ENCODE measurements at regions not wholly inside any gene's neighbourhood (a gene's known extent, or its start where the extent isn't known, plus 50 kb on each side); places are given as distances from the start of the nearest gene placed in this dataset.

DNA sequence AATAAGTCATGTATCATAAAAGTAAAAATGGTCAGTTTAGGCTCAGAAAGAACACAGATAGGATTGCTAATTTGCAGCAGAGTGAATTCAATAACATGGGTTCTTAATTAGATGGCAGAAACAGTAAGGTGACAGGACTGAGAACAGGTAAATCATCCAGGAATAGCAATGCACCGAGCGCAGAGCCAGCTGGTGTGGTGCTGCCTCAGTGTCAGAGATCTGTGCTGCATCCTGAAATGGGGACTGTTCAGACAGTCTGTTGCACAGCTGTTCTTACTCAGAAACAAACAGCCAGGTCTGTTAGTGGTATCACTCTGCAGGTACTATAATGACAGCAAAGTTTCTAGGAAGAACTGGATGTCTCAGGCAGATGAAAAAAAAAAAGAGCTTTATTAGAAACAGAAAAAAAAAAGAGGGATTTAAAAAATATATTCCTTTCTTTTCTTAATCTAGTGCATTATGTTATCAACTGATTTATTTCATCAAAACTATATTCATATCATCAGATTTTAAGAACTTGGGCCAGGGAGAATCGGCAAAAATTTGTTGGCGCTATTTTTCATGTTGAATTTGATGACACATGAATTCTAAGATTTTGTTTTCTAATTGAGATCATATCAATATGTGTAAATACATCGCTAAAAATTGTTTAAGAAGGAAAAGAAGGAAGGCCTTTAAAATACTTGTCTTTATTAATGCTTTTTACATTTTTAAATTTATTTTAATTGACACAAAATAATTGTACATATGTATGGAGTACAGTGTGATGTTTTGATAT is 501.8 kb downstream of the PRKD1 start:
- TF ChIP-seq BACH2 (CRISPR knock-in tag; IDR thresholded peaks at IDR 0.05; ENCODE audit: borderline replicate concordance) (no peak), ESRRG (CRISPR knock-in tag; IDR thresholded peaks at IDR 0.05) (no peak), CSRNP3 (CRISPR knock-in tag; IDR thresholded peaks at IDR 0.05) (no peak), SNAI2 (CRISPR knock-in tag; IDR thresholded peaks at IDR 0.05) (no peak), ISL1 (CRISPR knock-in tag; IDR thresholded peaks at IDR 0.05) (no peak), ZC3H10 (CRISPR knock-in tag; IDR thresholded peaks at IDR 0.05) (no peak), ZNF70 (CRISPR knock-in tag; IDR thresholded peaks at IDR 0.05) (no peak), POU6F1 (CRISPR knock-in tag; IDR thresholded peaks at IDR 0.05; ENCODE audit: borderline replicate concordance, low read depth) (no peak), PPARA (CRISPR knock-in tag; IDR thresholded peaks at IDR 0.05; ENCODE audit: borderline replicate concordance) (no peak)
- ATAC-seq = no peak

- ATAC-seq = no peak
- TF ChIP-seq ISL1 (CRISPR knock-in tag; IDR thresholded peaks at IDR 0.05) (no peak), CSRNP3 (CRISPR knock-in tag; IDR thresholded peaks at IDR 0.05) (no peak), ZNF565 (CRISPR knock-in tag; conservative IDR thresholded peaks at IDR 0.05; ENCODE audit: low read depth) (no peak), TCF4 (CRISPR knock-in tag; IDR thresholded peaks at IDR 0.05; ENCODE audit: borderline replicate concordance) (no peak), ZFP3 (CRISPR knock-in tag; IDR thresholded peaks at IDR 0.05) (no peak), ESRRG (CRISPR knock-in tag; IDR thresholded peaks at IDR 0.05) (no peak)
Measured at GRCh38 chr14:29442696-29443095, 485.0 kb downstream of the PRKD1 start.

DNA sequence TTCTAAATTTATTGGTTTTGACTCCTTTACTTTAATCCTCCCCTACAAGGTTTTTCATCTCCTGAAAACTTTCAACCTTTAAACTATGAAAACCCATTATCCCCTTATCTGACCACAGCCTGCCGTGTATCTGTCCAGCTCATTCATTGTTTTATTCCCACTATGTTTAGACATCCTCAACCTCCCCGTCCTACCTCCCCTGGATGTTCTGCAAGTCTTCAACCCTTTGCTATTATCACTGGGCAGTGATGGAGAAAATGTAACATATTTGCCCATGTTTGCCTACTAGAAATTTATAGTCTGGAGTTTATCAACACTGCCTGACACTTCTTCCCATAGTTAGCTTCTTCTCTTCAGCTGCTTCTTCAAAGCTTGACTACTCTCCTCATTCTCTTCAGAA is 483.4 kb downstream of the PRKD1 start:
- TF ChIP-seq, protein P1, sequence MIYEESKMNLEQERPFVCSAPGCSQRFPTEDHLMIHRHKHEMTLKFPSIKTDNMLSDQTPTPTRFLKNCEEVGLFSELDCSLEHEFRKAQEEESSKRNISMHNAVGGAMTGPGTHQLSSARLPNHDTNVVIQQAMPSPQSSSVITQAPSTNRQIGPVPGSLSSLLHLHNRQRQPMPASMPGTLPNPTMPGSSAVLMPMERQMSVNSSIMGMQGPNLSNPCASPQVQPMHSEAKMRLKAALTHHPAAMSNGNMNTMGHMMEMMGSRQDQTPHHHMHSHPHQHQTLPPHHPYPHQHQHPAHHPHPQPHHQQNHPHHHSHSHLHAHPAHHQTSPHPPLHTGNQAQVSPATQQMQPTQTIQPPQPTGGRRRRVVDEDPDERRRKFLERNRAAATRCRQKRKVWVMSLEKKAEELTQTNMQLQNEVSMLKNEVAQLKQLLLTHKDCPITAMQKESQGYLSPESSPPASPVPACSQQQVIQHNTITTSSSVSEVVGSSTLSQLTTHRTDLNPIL (CRISPR knock-in tag; IDR thresholded peaks at IDR 0.05; ENCODE audit: low read depth) = no peak
- TF ChIP-seq ISL1 (CRISPR knock-in tag; IDR thresholded peaks at IDR 0.05) (no peak), CSRNP3 (CRISPR knock-in tag; IDR thresholded peaks at IDR 0.05) (no peak), ZNF565 (CRISPR knock-in tag; conservative IDR thresholded peaks at IDR 0.05; ENCODE audit: low read depth) (no peak), TOX (CRISPR knock-in tag; IDR thresholded peaks at IDR 0.05; ENCODE audit: borderline replicate concordance) (no peak), TCF4 (CRISPR knock-in tag; IDR thresholded peaks at IDR 0.05; ENCODE audit: borderline replicate concordance) (no peak), ZC3H10 (CRISPR knock-in tag; IDR thresholded peaks at IDR 0.05) (no peak), CSDC2 (CRISPR knock-in tag; IDR thresholded peaks at IDR 0.05) (no peak), GLIS3 (CRISPR knock-in tag; IDR thresholded peaks at IDR 0.05) (no peak), POU6F1 (CRISPR knock-in tag; IDR thresholded peaks at IDR 0.05; ENCODE audit: borderline replicate concordance, low read depth) (no peak), ZFP30 (CRISPR knock-in tag; IDR thresholded peaks at IDR 0.05) (no peak), TSHZ2 (CRISPR knock-in tag; IDR thresholded peaks at IDR 0.05) (no peak), ZFP3 (CRISPR knock-in tag; IDR thresholded peaks at IDR 0.05) (no peak), ARNTL (CRISPR knock-in tag; IDR thresholded peaks at IDR 0.05; ENCODE audit: borderline replicate concordance, low read depth) (no peak), ZNF70 (CRISPR knock-in tag; IDR thresholded peaks at IDR 0.05) (no peak), ZNF8 (CRISPR knock-in tag; IDR thresholded peaks at IDR 0.05) (no peak), RARB (CRISPR knock-in tag; IDR thresholded peaks at IDR 0.05) (no peak)
- ATAC-seq = no peak
